ENCODE measurements at regions not wholly inside any gene's neighbourhood (a gene's known extent, or its start where the extent isn't known, plus 50 kb on each side); places are given as distances from the start of the nearest gene placed in this dataset.

DNA sequence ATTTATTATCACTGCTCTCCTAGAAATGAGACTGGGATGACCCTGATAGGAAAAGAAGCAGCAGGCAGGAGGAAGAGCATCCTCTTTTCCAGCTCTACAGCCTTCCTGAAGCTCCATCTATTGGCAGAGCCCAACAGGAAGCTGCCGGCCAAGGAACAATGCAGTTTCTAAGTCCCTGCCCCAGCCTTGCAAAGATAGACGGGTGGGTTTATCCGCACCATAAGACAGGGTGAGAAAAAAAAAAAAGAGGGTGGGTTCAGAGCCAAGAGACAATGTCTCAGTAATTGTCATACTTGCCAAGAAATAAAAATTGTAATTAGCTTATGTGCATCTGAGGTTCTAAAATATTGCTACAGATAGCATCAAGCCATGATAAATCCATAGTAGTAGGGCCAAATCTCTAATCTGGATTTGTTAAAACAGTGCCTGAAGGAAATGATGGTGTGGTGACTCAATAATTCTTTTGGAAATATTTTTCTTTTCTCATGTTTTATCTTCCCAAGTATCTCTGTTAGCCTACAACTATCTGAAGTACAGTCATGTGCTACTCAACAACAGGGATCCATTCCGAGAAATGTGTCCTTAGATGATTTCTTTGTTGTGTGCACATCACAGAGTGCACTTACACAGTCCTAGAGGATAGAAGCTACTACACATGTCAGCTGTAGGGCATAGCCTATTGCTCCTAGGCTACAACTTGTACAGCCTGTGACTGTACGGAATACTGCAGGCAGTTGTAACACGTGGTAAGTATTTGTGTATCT lies 242.9 kb upstream of the CXCL12 start:
- Histone ChIP-seq H3K36me3 (no peaks in the 10 kb centered on the region), H3K4me3 (no peak overlapping the region), H3K27ac (no peak overlapping the region), H3K9me3 (peaks cover 0 to under 1% (median 0%) of the 10 kb centered on the region in 11 donors), H3K27me3 (no peaks in the 10 kb centered on the region), H3K4me1 (peaks cover 0 to 11% (median 0%) of the 10 kb centered on the region in 9 donors)
- intact Hi-C loops (cut with DNase I): no loop called here
- ATAC-seq (peak in 1 of 8 donors; percentile 67), DNase-seq (no peak)
- TF ChIP-seq, protein P1, sequence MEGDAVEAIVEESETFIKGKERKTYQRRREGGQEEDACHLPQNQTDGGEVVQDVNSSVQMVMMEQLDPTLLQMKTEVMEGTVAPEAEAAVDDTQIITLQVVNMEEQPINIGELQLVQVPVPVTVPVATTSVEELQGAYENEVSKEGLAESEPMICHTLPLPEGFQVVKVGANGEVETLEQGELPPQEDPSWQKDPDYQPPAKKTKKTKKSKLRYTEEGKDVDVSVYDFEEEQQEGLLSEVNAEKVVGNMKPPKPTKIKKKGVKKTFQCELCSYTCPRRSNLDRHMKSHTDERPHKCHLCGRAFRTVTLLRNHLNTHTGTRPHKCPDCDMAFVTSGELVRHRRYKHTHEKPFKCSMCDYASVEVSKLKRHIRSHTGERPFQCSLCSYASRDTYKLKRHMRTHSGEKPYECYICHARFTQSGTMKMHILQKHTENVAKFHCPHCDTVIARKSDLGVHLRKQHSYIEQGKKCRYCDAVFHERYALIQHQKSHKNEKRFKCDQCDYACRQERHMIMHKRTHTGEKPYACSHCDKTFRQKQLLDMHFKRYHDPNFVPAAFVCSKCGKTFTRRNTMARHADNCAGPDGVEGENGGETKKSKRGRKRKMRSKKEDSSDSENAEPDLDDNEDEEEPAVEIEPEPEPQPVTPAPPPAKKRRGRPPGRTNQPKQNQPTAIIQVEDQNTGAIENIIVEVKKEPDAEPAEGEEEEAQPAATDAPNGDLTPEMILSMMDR (IDR thresholded peaks at IDR 0.05): no peak
- WGBS, 2 donors: 58 to 64% methylated on average over 6 of the region's 6 CpGs

DNA sequence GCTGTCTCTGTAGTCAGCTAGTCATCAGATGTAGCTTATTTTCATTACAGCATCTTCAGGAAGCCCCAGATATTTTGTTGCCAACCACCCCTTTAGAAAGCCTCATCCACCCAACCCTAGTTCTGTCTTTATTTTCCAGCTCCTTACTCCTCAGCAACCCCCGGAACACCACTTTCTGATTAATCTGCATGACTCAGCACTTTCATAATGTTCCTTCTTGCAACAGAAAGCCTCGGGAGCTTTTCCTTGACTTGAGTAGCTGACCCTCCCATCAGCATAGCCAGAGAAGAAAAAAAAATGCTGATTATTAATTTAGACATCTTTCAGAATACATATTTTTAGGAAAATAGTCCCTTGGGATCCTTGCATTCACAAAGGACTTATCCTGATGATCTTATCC lies 244.0 kb upstream of the CXCL12 start:
- no peaks in the 10 kb centered on the region for H3K27me3 ChIP-seq
- H3K4me3 ChIP-seq: no peak overlapping the region
- peaks cover 0 to 9% (median 0%) of the 10 kb centered on the region in 11 donors for H3K9me3 ChIP-seq
- TF ChIP-seq, protein P1 (IDR thresholded peaks at IDR 0.05): no peak
- H3K36me3 ChIP-seq: no peaks in the 10 kb centered on the region
- peak in 6 of 8 donors; percentile 33 to 87 (median 49) for ATAC-seq
- peak overlapping the region in 1 of 10 donors; percentile 12 for H3K27ac ChIP-seq
- peaks cover 0 to 11% (median 0%) of the 10 kb centered on the region in 9 donors for H3K4me1 ChIP-seq
- no peak for DNase-seq
- intact Hi-C loops (cut with DNase I): no loop called here
- WGBS, 2 donors: 34 to 40% methylated on average over 2 of the region's 2 CpGs

DNA sequence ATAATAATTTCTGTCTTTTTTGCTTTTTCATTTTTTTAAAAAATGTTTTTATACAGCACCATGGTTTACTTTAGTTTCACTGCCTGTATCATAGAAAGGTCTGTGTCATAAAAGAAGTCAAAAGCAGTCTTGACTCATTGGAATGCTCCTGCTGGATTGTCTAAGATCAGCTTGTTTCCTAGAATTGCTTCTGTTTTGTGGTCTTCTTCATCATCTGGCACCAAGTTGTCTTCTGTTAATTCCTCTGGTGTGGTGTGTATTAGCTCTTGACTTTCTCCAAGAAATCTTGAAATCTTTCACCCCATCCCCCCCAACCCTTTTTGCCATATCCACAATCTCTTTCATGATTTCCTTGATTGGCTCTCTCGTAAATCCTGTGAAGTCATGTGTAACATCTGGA lies 250.3 kb upstream of the CXCL12 start:
- no peak for DNase-seq
- Histone ChIP-seq H3K27me3 (peaks cover 0 to 2% (median 0%) of the 10 kb centered on the region in 7 donors), H3K4me1 (no peaks in the 10 kb centered on the region), H3K27ac (no peak overlapping the region), H3K36me3 (no peaks in the 10 kb centered on the region), H3K9me3 (peaks cover 0 to 20% (median 0%) of the 10 kb centered on the region in 11 donors), H3K4me3 (no peak overlapping the region)
- intact Hi-C loops (cut with DNase I): no loop called here
- ATAC-seq: no peak
- WGBS, 2 donors: 93 to 95% methylated on average over 1 of the region's 1 CpG
- TF ChIP-seq, protein P1 (IDR thresholded peaks at IDR 0.05): no peak

DNA sequence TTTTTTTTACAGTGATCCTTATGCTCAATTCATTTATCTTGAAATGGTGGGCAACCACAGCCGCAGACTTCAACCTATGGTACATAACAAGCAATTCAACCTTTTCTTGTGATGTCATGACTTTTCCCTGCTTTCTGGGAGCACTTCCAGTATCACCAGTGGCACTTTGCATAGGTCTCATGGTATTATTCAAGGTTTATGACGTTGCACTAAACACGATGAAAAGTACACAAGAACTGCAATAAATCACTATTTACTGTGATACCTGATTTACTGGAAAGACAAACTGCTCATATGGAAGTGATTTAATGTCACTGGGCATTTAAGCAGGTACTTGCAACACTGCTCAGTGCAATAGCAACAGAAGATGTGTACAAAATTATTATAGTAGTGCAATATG lies 251.7 kb upstream of the CXCL12 start:
- 86 to 95% methylated on average over 3 of the region's 3 CpGs for WGBS, 2 donors

More for the DNA sequence above, 251.7 kb upstream of the CXCL12 start:
- Histone ChIP-seq H3K4me3 (no peak overlapping the region), H3K4me1 (no peaks in the 10 kb centered on the region), H3K9me3 (peaks cover 0 to 20% (median 0%) of the 10 kb centered on the region in 11 donors), H3K27me3 (peaks cover 0 to 3% (median 0%) of the 10 kb centered on the region in 7 donors), H3K36me3 (no peaks in the 10 kb centered on the region), H3K27ac (no peak overlapping the region)
- TF ChIP-seq, protein P1 (IDR thresholded peaks at IDR 0.05): no peak
- intact Hi-C loops (cut with DNase I): no loop called here
- DNase-seq (no peak), ATAC-seq (no peak)

Data from heart right ventricle (tissue), 16 donors.